BLaER1 (cell line): ENCODE measurements at regions not wholly inside any gene's neighbourhood (a gene's known extent, or its start where the extent isn't known, plus 50 kb on each side); places are given as distances from the start of the nearest gene placed in this dataset.

Experiments
- H3K27ac ChIP-seq: shearing (Covaris generic); formaldehyde crosslinking; 2 replicates; pipeline ENCODE4 v1.8.1; 2022
- H3K27me3 ChIP-seq: shearing (Covaris generic); formaldehyde crosslinking; 2 replicates; pipeline ENCODE4 v1.8.1; 2022
- H3K36me3 ChIP-seq: shearing (Covaris generic); formaldehyde crosslinking; 2 replicates; pipeline ENCODE4 v1.8.1; 2022
- H3K4me1 ChIP-seq: shearing (Covaris generic); formaldehyde crosslinking; 2 replicates; pipeline ENCODE4 v1.8.1; 2022
- H3K4me2 ChIP-seq: shearing (Covaris generic); formaldehyde crosslinking; 2 replicates; pipeline ENCODE4 v1.8.1; 2022
- H3K4me3 ChIP-seq: shearing (Covaris generic); formaldehyde crosslinking; 2 replicates; pipeline ENCODE4 v1.8.1; 2022
- H3K9ac ChIP-seq: shearing (Covaris generic); formaldehyde crosslinking; 2 replicates; pipeline ENCODE4 v1.8.1; 2022
- H3K9me3 ChIP-seq: shearing (Covaris generic); formaldehyde crosslinking; 2 replicates; pipeline ENCODE4 v1.8.1; 2022
- H4K20me1 ChIP-seq: shearing (Covaris generic); formaldehyde crosslinking; 2 replicates; pipeline ENCODE4 v1.8.1; 2022
- Cebpa-rat ChIP-seq: shearing (Covaris generic); IDR thresholded peaks from 2 replicates; pipeline ENCODE4 v1.8.1; 2022

- H3K4me2 ChIP-seq = no peak overlapping the region
Measured at GRCh38 chr4:19520939-19521520, 730.7 kb upstream of the SLIT2 start.

GRCh38 chr4:19514276-19515070, 737.2 kb upstream of the SLIT2 start:
- H3K4me3 ChIP-seq = no peak overlapping the region
- H3K27ac ChIP-seq = no peak overlapping the region
- no peaks in the 10 kb centered on the region for H3K9me3 ChIP-seq
- H3K4me1 ChIP-seq = no peaks in the 10 kb centered on the region
- no peak overlapping the region for H3K4me2 ChIP-seq
- no peak overlapping the region for H3K9ac ChIP-seq
- no peaks in the 10 kb centered on the region for H3K27me3 ChIP-seq
- TF ChIP-seq Cebpa-rat = no peak
- no peaks in the 10 kb centered on the region for H4K20me1 ChIP-seq
- H3K36me3 ChIP-seq = no peaks in the 10 kb centered on the region

More at GRCh38 chr4:19520939-19521520, 730.7 kb upstream of the SLIT2 start:
- Histone ChIP-seq H3K9ac (no peak overlapping the region), H4K20me1 (no peaks in the 10 kb centered on the region), H3K27ac (no peak overlapping the region), H3K4me3 (no peak overlapping the region), H3K9me3 (no peaks in the 10 kb centered on the region), H3K4me1 (no peaks in the 10 kb centered on the region), H3K36me3 (no peaks in the 10 kb centered on the region), H3K27me3 (no peaks in the 10 kb centered on the region)
- no peak for TF ChIP-seq Cebpa-rat

GRCh38 chr4:19512086-19512485, 739.6 kb upstream of the SLIT2 start:
- no peak overlapping the region for H3K4me3 ChIP-seq
- TF ChIP-seq Cebpa-rat = no peak
- H3K4me2 ChIP-seq = no peak overlapping the region
- no peaks in the 10 kb centered on the region for H3K4me1 ChIP-seq
- no peak overlapping the region for H3K9ac ChIP-seq
- no peak overlapping the region for H3K27ac ChIP-seq
- H3K36me3 ChIP-seq = no peaks in the 10 kb centered on the region
- H3K27me3 ChIP-seq = no peaks in the 10 kb centered on the region
- H4K20me1 ChIP-seq = no peaks in the 10 kb centered on the region
- H3K9me3 ChIP-seq = no peaks in the 10 kb centered on the region

GRCh38 chr4:19510993-19511392, 740.7 kb upstream of the SLIT2 start:
- Histone ChIP-seq H3K4me2 (no peak overlapping the region), H3K27me3 (no peaks in the 10 kb centered on the region), H3K4me1 (no peaks in the 10 kb centered on the region), H3K27ac (no peak overlapping the region), H3K9ac (no peak overlapping the region), H3K9me3 (no peaks in the 10 kb centered on the region), H3K4me3 (no peak overlapping the region), H3K36me3 (no peaks in the 10 kb centered on the region), H4K20me1 (no peaks in the 10 kb centered on the region)
- no peak for TF ChIP-seq Cebpa-rat

- H3K27ac ChIP-seq = no peak overlapping the region
- H3K36me3 ChIP-seq = no peaks in the 10 kb centered on the region
- no peaks in the 10 kb centered on the region for H4K20me1 ChIP-seq
- TF ChIP-seq Cebpa-rat = no peak
- H3K4me1 ChIP-seq = no peaks in the 10 kb centered on the region
- no peak overlapping the region for H3K4me3 ChIP-seq
- H3K4me2 ChIP-seq = no peak overlapping the region
- H3K9me3 ChIP-seq = no peaks in the 10 kb centered on the region
- no peak overlapping the region for H3K9ac ChIP-seq
- H3K27me3 ChIP-seq = no peaks in the 10 kb centered on the region
Measured at GRCh38 chr4:19508442-19508841, 743.3 kb upstream of the SLIT2 start.

- Histone ChIP-seq H3K4me1 (peaks cover 5% of the 10 kb centered on the region; the same call in 1 of the 2 replicates), H3K4me3 (no peak overlapping the region), H3K4me2 (no peak overlapping the region), H3K27ac (no peak overlapping the region), H4K20me1 (no peaks in the 10 kb centered on the region), H3K9ac (no peak overlapping the region), H3K36me3 (no peaks in the 10 kb centered on the region), H3K9me3 (no peaks in the 10 kb centered on the region), H3K27me3 (no peaks in the 10 kb centered on the region)
- TF ChIP-seq Cebpa-rat = no peak
Measured at GRCh38 chr4:19497705-19498104, 754.0 kb upstream of the SLIT2 start.

- TF ChIP-seq Cebpa-rat = no peak
- H3K4me2 ChIP-seq = no peak overlapping the region
- H3K4me1 ChIP-seq = peaks cover 5% of the 10 kb centered on the region; the same call in 1 of the 2 replicates
- no peak overlapping the region for H3K9ac ChIP-seq
- no peaks in the 10 kb centered on the region for H3K36me3 ChIP-seq
- no peaks in the 10 kb centered on the region for H4K20me1 ChIP-seq
- no peak overlapping the region for H3K27ac ChIP-seq
- no peaks in the 10 kb centered on the region for H3K9me3 ChIP-seq
- no peak overlapping the region for H3K4me3 ChIP-seq
- no peaks in the 10 kb centered on the region for H3K27me3 ChIP-seq
Measured at GRCh38 chr4:19496756-19497155, 754.9 kb upstream of the SLIT2 start.

- no peaks in the 10 kb centered on the region for H3K9me3 ChIP-seq
Measured at GRCh38 chr4:19494961-19495360, 756.7 kb upstream of the SLIT2 start.

GRCh38 chr4:19492606-19493005, 759.1 kb upstream of the SLIT2 start:
- no peaks in the 10 kb centered on the region for H3K4me1 ChIP-seq

More at GRCh38 chr4:19494961-19495360, 756.7 kb upstream of the SLIT2 start:
- Histone ChIP-seq H3K9ac (no peak overlapping the region), H3K27me3 (no peaks in the 10 kb centered on the region), H3K4me1 (peaks cover 5% of the 10 kb centered on the region; the same call in 1 of the 2 replicates), H3K4me3 (no peak overlapping the region), H3K36me3 (no peaks in the 10 kb centered on the region), H3K27ac (no peak overlapping the region), H4K20me1 (no peaks in the 10 kb centered on the region), H3K4me2 (no peak overlapping the region)
- no peak for TF ChIP-seq Cebpa-rat

GRCh38 chr4:19486400-19486799, 765.3 kb upstream of the SLIT2 start:
- Histone ChIP-seq H3K36me3 (no peaks in the 10 kb centered on the region), H3K9me3 (no peaks in the 10 kb centered on the region), H4K20me1 (no peaks in the 10 kb centered on the region), H3K9ac (no peak overlapping the region), H3K4me2 (no peak overlapping the region), H3K4me1 (no peaks in the 10 kb centered on the region), H3K27ac (no peak overlapping the region), H3K4me3 (no peak overlapping the region), H3K27me3 (no peaks in the 10 kb centered on the region)
- no peak for TF ChIP-seq Cebpa-rat

More at GRCh38 chr4:19492606-19493005, 759.1 kb upstream of the SLIT2 start:
- Histone ChIP-seq H3K36me3 (no peaks in the 10 kb centered on the region), H3K9ac (no peak overlapping the region), H3K27me3 (no peaks in the 10 kb centered on the region), H3K27ac (no peak overlapping the region), H3K9me3 (no peaks in the 10 kb centered on the region), H3K4me3 (no peak overlapping the region), H3K4me2 (no peak overlapping the region), H4K20me1 (no peaks in the 10 kb centered on the region)
- TF ChIP-seq Cebpa-rat = no peak
